ENCODE measurements at regions not wholly inside any gene's neighbourhood (a gene's known extent, or its start where the extent isn't known, plus 50 kb on each side); places are given as distances from the start of the nearest gene placed in this dataset.

- peak; percentile 88 for TF ChIP-seq CTCF (IDR thresholded peaks at IDR 0.05; ENCODE audit: low read depth, low read length, poor library complexity, severe bottlenecking)
- no peak for TF ChIP-seq EZH2phosphoT487 (IDR thresholded peaks at IDR 0.05; ENCODE audit: borderline replicate concordance, low read length)
Measured at GRCh38 chr18:47748847-47749599, 181.4 kb downstream of the SMAD2 start.

Measured in DOHH2 (cell line).